ENCODE measurements at regions not wholly inside any gene's neighbourhood (a gene's known extent, or its start where the extent isn't known, plus 50 kb on each side); places are given as distances from the start of the nearest gene placed in this dataset.

DNA sequence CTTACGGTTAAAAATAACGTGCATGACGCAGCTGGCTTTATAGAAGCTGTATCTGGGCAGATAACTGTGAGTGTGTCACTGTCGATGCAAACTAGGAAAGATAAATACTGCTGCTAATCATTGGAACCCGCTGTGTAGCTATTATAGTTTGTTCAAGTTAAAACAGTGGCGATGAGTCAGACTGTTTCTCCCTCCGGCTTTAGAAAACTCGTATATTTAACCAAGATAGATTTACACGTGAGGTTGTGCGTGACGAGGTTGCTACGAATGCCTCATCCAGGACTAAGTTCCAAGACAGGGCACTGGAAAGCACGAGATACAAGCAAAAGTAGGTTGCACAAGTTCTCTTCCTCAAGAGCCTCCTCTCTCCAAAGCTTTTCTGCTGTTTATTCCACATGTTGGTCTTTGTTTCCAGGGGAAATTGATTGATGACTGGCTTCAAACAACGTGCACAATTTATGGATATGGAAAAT is 270.7 kb downstream of the FBXW7 start:
- no peaks in the 10 kb centered on the region for H3K36me3 ChIP-seq (ENCODE audit: control insufficient read depth, insufficient read depth, low read length)
- no TSS peak for BruUV-seq (replicated peaks)
- H3K4me1 ChIP-seq, result peaks cover 5% of the 10 kb centered on the region; the same call in 1 of the 2 replicates
- Mint-ChIP-seq H3K27ac (ENCODE audit: unreplicated experiment) (no peak overlapping the region), H3K4me1 (ENCODE audit: low read depth, unreplicated experiment) (peaks cover 13% of the 10 kb centered on the region), H3K27me3 (ENCODE audit: insufficient read depth, unreplicated experiment) (no peaks in the 10 kb centered on the region), H3K36me3 (ENCODE audit: insufficient read depth, unreplicated experiment) (no peaks in the 10 kb centered on the region), H3K4me3 (ENCODE audit: unreplicated experiment) (peak overlapping the region; percentile 61), H3K9me3 (ENCODE audit: unreplicated experiment) (peaks cover 13% of the 10 kb centered on the region)
- POLR2A ChIA-PET, result no interaction called here
- peak in 1 of 2 experiments; percentile 4 for DNase-seq
- H3K4me3 ChIP-seq (ENCODE audit: low read depth, low read length), result no peak overlapping the region
- H3K9me3 ChIP-seq, result no peaks in the 10 kb centered on the region
- H3K27me3 ChIP-seq (replicated peaks; ENCODE audit: control insufficient read depth, insufficient read depth, low read length), result no peaks in the 10 kb centered on the region
- TF ChIP-seq CTCF (IDR thresholded peaks at IDR 0.05; ENCODE audit: insufficient read depth in 1 of 2, low read depth in 1 of 2, low read length in 1 of 2, severe bottlenecking in 1 of 2, unreplicated experiment in 1 of 2), result no peak
- intact Hi-C loops (cut with micrococcal nuclease; ENCODE audit: unreplicated experiment), result no loop called here
- CTCF ChIA-PET, result no interaction called here

DNA sequence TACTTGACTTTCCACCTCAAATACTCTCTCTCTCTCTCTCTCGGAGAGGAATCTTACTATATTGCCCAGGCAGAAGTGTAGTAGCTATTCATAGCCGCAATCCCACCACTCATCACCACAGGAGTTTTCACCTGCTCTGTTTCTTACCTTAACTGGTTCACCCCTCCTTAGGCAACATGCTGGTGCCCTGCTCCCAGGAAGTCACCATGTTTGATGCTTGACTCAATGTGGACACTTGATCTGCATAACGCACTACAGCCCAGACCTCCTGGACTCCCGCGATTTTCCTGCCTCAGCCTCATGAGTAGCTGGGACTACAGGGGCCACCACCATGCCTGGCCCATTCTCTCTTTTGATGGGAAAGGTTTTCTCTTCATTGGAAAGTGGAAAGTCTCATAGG is 271.8 kb downstream of the FBXW7 start:
- Histone ChIP-seq H3K27me3 (replicated peaks; ENCODE audit: control insufficient read depth, insufficient read depth, low read length) (no peaks in the 10 kb centered on the region), H3K36me3 (ENCODE audit: control insufficient read depth, insufficient read depth, low read length) (no peaks in the 10 kb centered on the region), H3K9me3 (no peaks in the 10 kb centered on the region), H3K4me3 (ENCODE audit: low read depth, low read length) (no peak overlapping the region), H3K4me1 (peaks cover 5% of the 10 kb centered on the region; the same call in 1 of the 2 replicates)
- Mint-ChIP-seq H3K36me3 (ENCODE audit: insufficient read depth, unreplicated experiment) (peaks cover 6% of the 10 kb centered on the region), H3K9me3 (ENCODE audit: unreplicated experiment) (peaks cover 23% of the 10 kb centered on the region), H3K27me3 (ENCODE audit: insufficient read depth, unreplicated experiment) (no peaks in the 10 kb centered on the region), H3K4me3 (ENCODE audit: unreplicated experiment) (no peak overlapping the region), H3K27ac (ENCODE audit: unreplicated experiment) (no peak overlapping the region), H3K4me1 (ENCODE audit: low read depth, unreplicated experiment) (peaks cover 20% of the 10 kb centered on the region)
- no peak for TF ChIP-seq CTCF (IDR thresholded peaks at IDR 0.05; ENCODE audit: insufficient read depth in 1 of 2, low read depth in 1 of 2, low read length in 1 of 2, severe bottlenecking in 1 of 2, unreplicated experiment in 1 of 2)
- intact Hi-C loops (cut with micrococcal nuclease; ENCODE audit: unreplicated experiment), result no loop called here
- BruUV-seq (replicated peaks), result no TSS peak
- POLR2A ChIA-PET, result no interaction called here
- DNase-seq, result no peak
- CTCF ChIA-PET, result interaction anchor here (0.6 to 0.7 kb wide), 2 partner anchors 22 to 1811 kb away, joined by 3 read pairs; no protein-coding TSS in a partner anchor

GRCh38 chr4:152259866-152260265 is 276.0 kb downstream of the FBXW7 start:
- no TSS peak for BruUV-seq (replicated peaks)
- no peak overlapping the region for H3K4me3 Mint-ChIP-seq (ENCODE audit: unreplicated experiment)
- no peak overlapping the region for H3K27ac Mint-ChIP-seq (ENCODE audit: unreplicated experiment)
- no peaks in the 10 kb centered on the region for H3K9me3 ChIP-seq
- peaks cover 8% of the 10 kb centered on the region for H3K36me3 Mint-ChIP-seq (ENCODE audit: insufficient read depth, unreplicated experiment)
- no peak for DNase-seq
- no peaks in the 10 kb centered on the region for H3K36me3 ChIP-seq (ENCODE audit: control insufficient read depth, insufficient read depth, low read length)
- POLR2A ChIA-PET, result no interaction called here
- H3K27me3 Mint-ChIP-seq (ENCODE audit: insufficient read depth, unreplicated experiment), result no peaks in the 10 kb centered on the region
- H3K4me1 ChIP-seq, result peaks cover 8% of the 10 kb centered on the region; the same call in 1 of the 2 replicates
- H3K9me3 Mint-ChIP-seq (ENCODE audit: unreplicated experiment), result peaks cover 25% of the 10 kb centered on the region
- no peak overlapping the region for H3K4me3 ChIP-seq (ENCODE audit: low read depth, low read length)
- no peaks in the 10 kb centered on the region for H3K27me3 ChIP-seq (replicated peaks; ENCODE audit: control insufficient read depth, insufficient read depth, low read length)
- CTCF ChIA-PET, result no interaction called here
- intact Hi-C loops (cut with micrococcal nuclease; ENCODE audit: unreplicated experiment), result no loop called here
- peaks cover 24% of the 10 kb centered on the region for H3K4me1 Mint-ChIP-seq (ENCODE audit: low read depth, unreplicated experiment)
- TF ChIP-seq CTCF (IDR thresholded peaks at IDR 0.05; ENCODE audit: insufficient read depth in 1 of 2, low read depth in 1 of 2, low read length in 1 of 2, severe bottlenecking in 1 of 2, unreplicated experiment in 1 of 2), result no peak

All from Caco-2 (cell line).